ENCODE measurements at regions not wholly inside any gene's neighbourhood (a gene's known extent, or its start where the extent isn't known, plus 50 kb on each side); places are given as distances from the start of the nearest gene placed in this dataset.
"Not testable (repeated sequence)": the region's sequence is repeated elsewhere in the genome, so short reads cannot be mapped to it uniquely, and the experiment has no call there.

DNA sequence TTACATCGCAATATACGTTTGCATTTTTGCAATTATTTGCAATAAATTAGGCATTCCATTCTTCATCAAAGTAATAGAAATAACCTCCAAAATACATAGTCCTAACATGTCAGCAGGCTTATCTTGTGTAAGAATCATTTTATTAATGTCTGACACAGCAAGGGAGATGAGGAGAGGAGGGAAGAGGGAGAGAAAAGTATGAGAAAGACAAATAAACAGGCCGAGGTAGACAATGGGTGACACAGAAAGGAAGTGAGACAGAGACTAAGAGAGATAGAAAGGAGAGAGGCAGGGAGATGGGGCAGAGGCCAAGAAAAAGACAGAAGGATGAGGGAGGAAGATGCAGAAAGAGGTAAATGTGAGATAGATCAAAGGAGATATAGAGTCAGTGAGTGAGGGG is 50.3 kb upstream of the CYP2B6 start:
- TF ChIP-seq, protein P1, sequence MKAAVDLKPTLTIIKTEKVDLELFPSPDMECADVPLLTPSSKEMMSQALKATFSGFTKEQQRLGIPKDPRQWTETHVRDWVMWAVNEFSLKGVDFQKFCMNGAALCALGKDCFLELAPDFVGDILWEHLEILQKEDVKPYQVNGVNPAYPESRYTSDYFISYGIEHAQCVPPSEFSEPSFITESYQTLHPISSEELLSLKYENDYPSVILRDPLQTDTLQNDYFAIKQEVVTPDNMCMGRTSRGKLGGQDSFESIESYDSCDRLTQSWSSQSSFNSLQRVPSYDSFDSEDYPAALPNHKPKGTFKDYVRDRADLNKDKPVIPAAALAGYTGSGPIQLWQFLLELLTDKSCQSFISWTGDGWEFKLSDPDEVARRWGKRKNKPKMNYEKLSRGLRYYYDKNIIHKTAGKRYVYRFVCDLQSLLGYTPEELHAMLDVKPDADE (IDR thresholded peaks at IDR 0.05) = not testable (repeated sequence)
- TF ChIP-seq, protein P2, sequence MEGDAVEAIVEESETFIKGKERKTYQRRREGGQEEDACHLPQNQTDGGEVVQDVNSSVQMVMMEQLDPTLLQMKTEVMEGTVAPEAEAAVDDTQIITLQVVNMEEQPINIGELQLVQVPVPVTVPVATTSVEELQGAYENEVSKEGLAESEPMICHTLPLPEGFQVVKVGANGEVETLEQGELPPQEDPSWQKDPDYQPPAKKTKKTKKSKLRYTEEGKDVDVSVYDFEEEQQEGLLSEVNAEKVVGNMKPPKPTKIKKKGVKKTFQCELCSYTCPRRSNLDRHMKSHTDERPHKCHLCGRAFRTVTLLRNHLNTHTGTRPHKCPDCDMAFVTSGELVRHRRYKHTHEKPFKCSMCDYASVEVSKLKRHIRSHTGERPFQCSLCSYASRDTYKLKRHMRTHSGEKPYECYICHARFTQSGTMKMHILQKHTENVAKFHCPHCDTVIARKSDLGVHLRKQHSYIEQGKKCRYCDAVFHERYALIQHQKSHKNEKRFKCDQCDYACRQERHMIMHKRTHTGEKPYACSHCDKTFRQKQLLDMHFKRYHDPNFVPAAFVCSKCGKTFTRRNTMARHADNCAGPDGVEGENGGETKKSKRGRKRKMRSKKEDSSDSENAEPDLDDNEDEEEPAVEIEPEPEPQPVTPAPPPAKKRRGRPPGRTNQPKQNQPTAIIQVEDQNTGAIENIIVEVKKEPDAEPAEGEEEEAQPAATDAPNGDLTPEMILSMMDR (conservative IDR thresholded peaks at IDR 0.05; ENCODE audit: low read depth in 2 of 2) = not testable (repeated sequence)

Data from GM23338 (cell line).